Stimulated activated CD8-positive, alpha-beta memory T cell treated with anti-CD3 and anti-CD28 coated beads, Interleukin-12 subunit alpha, Interleukin-12 subunit beta, amount 100 ng/mL, for 4 hours (primary cell): ENCODE measurements at regions not wholly inside any gene's neighbourhood (a gene's known extent, or its start where the extent isn't known, plus 50 kb on each side); places are given as distances from the start of the nearest gene placed in this dataset.

Source experiments
- DNase-seq: peaks from one replicate; pipeline ENCODE4 v3.0.0-alpha.2; 2020; ENCODE audit warnings: low read depth

- no peak for DNase-seq
These were observed 202.5 kb downstream of the GLI2 start for GRCh38 chr2:120938045-120938771.

GRCh38 chr2:120939595-120940318, 204.1 kb downstream of the GLI2 start:
- DNase-seq = no peak

GRCh38 chr2:120940319-120940696, 204.6 kb downstream of the GLI2 start:
- no peak for DNase-seq

- no peak for DNase-seq
These were observed 205.1 kb downstream of the GLI2 start for GRCh38 chr2:120940726-120941256.

- no peak for DNase-seq
These were observed 206.0 kb downstream of the GLI2 start for GRCh38 chr2:120941571-120942120.

GRCh38 chr2:120942658-120943057, 207.0 kb downstream of the GLI2 start:
- DNase-seq = no peak

- DNase-seq = no peak
These were observed 207.9 kb downstream of the GLI2 start for GRCh38 chr2:120943403-120944034.

- DNase-seq = no peak
These were observed 208.9 kb downstream of the GLI2 start for GRCh38 chr2:120944575-120944974.

- DNase-seq = no peak
These were observed 209.4 kb downstream of the GLI2 start for GRCh38 chr2:120945091-120945490.

- no peak for DNase-seq
These were observed 210.3 kb downstream of the GLI2 start for GRCh38 chr2:120945832-120946499.

GRCh38 chr2:120947327-120947726, 211.7 kb downstream of the GLI2 start:
- no peak for DNase-seq

GRCh38 chr2:120947982-120948661, 212.5 kb downstream of the GLI2 start:
- DNase-seq = no peak

GRCh38 chr2:120948662-120949011, 213.0 kb downstream of the GLI2 start:
- DNase-seq = no peak

GRCh38 chr2:120949027-120949956, 213.6 kb downstream of the GLI2 start:
- no peak for DNase-seq

- DNase-seq = no peak
These were observed 214.4 kb downstream of the GLI2 start for GRCh38 chr2:120949957-120950590.

GRCh38 chr2:120951693-120952092, 216.0 kb downstream of the GLI2 start:
- no peak for DNase-seq

GRCh38 chr2:120952318-120952717, 216.7 kb downstream of the GLI2 start:
- DNase-seq = no peak

- DNase-seq = no peak
These were observed 217.5 kb downstream of the GLI2 start for GRCh38 chr2:120953066-120953756.

- DNase-seq = no peak
These were observed 218.3 kb downstream of the GLI2 start for GRCh38 chr2:120953843-120954584.
